ENCODE measurements at regions not wholly inside any gene's neighbourhood (a gene's known extent, or its start where the extent isn't known, plus 50 kb on each side); places are given as distances from the start of the nearest gene placed in this dataset.

DNA sequence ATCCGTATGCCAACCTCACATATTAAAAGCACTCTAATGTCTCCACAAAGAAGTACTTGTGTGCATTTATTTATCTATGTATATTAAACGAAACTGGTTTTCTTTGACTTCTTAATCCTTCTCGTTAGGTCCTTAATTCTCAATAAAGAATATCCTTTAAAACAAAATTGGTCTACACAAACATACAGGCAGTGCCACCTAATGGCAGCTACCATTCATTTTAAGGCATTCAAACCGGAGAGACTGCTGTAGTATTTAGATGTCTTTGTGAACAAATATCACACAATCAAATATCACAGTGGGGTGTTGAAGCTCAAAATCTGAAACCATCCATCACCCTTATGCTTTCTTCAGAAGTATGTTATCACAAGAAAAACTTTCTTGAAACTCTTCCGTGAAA lies 96.6 kb upstream of the IRAK1BP1 start:
- ChIA-PET POLR2A (no interaction called here), CTCF (interaction anchor here (0.5 kb wide), 1 partner anchor 691 kb away, joined by 4 read pairs; no protein-coding TSS in a partner anchor)
- Histone ChIP-seq H3K36me3 (ENCODE audit: control insufficient read depth in 2 of 2, insufficient read depth in 1 of 2, low read length in 2 of 2) (no peaks in the 10 kb centered on the region), H3K27ac (ENCODE audit: extremely low read depth, low read depth, low read length) (no peak overlapping the region), H3K9me3 (ENCODE audit: control insufficient read depth, insufficient read depth, low read depth, low read length) (no peaks in the 10 kb centered on the region), H3K4me3 (ENCODE audit: low read depth, low read length) (no peak overlapping the region), H3K4me1 (ENCODE audit: control insufficient read depth, insufficient read depth, low read length) (no peaks in the 10 kb centered on the region)
- no peak for TF ChIP-seq KLF10 (tag by site-specific recombination; IDR thresholded peaks at IDR 0.05)
- no peak for TF ChIP-seq HOXA7 (CRISPR knock-in tag; IDR thresholded peaks at IDR 0.05; ENCODE audit: borderline replicate concordance)
- TF ChIP-seq, protein P1, sequence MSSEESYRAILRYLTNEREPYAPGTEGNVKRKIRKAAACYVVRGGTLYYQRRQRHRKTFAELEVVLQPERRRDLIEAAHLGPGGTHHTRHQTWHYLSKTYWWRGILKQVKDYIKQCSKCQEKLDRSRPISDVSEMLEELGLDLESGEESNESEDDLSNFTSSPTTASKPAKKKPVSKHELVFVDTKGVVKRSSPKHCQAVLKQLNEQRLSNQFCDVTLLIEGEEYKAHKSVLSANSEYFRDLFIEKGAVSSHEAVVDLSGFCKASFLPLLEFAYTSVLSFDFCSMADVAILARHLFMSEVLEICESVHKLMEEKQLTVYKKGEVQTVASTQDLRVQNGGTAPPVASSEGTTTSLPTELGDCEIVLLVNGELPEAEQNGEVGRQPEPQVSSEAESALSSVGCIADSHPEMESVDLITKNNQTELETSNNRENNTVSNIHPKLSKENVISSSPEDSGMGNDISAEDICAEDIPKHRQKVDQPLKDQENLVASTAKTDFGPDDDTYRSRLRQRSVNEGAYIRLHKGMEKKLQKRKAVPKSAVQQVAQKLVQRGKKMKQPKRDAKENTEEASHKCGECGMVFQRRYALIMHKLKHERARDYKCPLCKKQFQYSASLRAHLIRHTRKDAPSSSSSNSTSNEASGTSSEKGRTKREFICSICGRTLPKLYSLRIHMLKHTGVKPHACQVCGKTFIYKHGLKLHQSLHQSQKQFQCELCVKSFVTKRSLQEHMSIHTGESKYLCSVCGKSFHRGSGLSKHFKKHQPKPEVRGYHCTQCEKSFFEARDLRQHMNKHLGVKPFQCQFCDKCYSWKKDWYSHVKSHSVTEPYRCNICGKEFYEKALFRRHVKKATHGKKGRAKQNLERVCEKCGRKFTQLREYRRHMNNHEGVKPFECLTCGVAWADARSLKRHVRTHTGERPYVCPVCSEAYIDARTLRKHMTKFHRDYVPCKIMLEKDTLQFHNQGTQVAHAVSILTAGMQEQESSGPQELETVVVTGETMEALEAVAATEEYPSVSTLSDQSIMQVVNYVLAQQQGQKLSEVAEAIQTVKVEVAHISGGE (tag by site-specific recombination; conservative IDR thresholded peaks at IDR 0.05; ENCODE audit: low read depth), result no peak
- peak; percentile 13; the same call in 1 of the 2 replicates for TF ChIP-seq ZNF654 (tag by site-specific recombination; IDR thresholded peaks at IDR 0.05; ENCODE audit: low read depth)

DNA sequence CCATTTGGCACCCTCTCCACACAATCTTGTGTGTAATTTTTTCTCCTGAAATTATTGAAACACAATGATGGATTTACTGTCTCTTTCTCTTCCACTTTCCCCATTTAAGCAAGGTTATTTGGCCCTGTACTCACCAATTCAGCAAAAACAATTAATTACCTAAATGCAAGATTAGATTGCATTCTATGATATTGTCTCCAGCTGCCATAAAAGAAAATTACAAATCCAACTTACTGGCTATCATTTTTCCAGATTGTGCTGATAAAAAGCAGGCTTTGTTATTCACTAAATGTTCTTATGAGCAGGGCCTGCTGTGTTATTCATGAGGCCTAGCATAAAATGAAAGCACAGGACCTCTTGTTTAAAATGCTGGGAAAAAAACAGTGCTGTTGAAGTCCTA lies 95.8 kb upstream of the IRAK1BP1 start:
- ChIA-PET POLR2A (no interaction called here), CTCF (interaction anchor here (0.6 kb wide), 1 partner anchor 1098 kb away, joined by 3 read pairs; no protein-coding TSS in a partner anchor)
- Histone ChIP-seq H3K27ac (ENCODE audit: extremely low read depth, low read depth, low read length) (no peak overlapping the region), H3K9me3 (ENCODE audit: control insufficient read depth, insufficient read depth, low read depth, low read length) (no peaks in the 10 kb centered on the region), H3K36me3 (ENCODE audit: control insufficient read depth in 2 of 2, insufficient read depth in 1 of 2, low read length in 2 of 2) (no peaks in the 10 kb centered on the region), H3K4me3 (ENCODE audit: low read depth, low read length) (no peak overlapping the region), H3K4me1 (ENCODE audit: control insufficient read depth, insufficient read depth, low read length) (no peaks in the 10 kb centered on the region)
- peak; percentile 27; the same call in 1 of the 2 replicates for TF ChIP-seq WT1 (tag by site-specific recombination; IDR thresholded peaks at IDR 0.05)
- TF ChIP-seq ZNF571 (tag by site-specific recombination; IDR thresholded peaks at IDR 0.05), result no peak
- no peak; the same call in 1 of the 2 replicates for TF ChIP-seq BCL11B (tag by site-specific recombination; IDR thresholded peaks at IDR 0.05; ENCODE audit: low read depth)
- TF ChIP-seq ZNF16 (tag by site-specific recombination; IDR thresholded peaks at IDR 0.05; ENCODE audit: low read depth), result no peak
- 0 out of 2 replicates have a peak, but pooled peaks have one; percentile 11 for TF ChIP-seq ZNF585B (tag by site-specific recombination; IDR thresholded peaks at IDR 0.05)
- no peak for TF ChIP-seq HOXA7 (CRISPR knock-in tag; IDR thresholded peaks at IDR 0.05; ENCODE audit: borderline replicate concordance)
- no peak for TF ChIP-seq ZNF501 (tag by site-specific recombination; IDR thresholded peaks at IDR 0.05)
- TF ChIP-seq, protein P2, sequence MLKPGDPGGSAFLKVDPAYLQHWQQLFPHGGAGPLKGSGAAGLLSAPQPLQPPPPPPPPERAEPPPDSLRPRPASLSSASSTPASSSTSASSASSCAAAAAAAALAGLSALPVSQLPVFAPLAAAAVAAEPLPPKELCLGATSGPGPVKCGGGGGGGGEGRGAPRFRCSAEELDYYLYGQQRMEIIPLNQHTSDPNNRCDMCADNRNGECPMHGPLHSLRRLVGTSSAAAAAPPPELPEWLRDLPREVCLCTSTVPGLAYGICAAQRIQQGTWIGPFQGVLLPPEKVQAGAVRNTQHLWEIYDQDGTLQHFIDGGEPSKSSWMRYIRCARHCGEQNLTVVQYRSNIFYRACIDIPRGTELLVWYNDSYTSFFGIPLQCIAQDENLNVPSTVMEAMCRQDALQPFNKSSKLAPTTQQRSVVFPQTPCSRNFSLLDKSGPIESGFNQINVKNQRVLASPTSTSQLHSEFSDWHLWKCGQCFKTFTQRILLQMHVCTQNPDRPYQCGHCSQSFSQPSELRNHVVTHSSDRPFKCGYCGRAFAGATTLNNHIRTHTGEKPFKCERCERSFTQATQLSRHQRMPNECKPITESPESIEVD (tag by site-specific recombination; IDR thresholded peaks at IDR 0.05), result peak; percentile 55; the same call in 1 of the 2 replicates
- TF ChIP-seq, protein P3, sequence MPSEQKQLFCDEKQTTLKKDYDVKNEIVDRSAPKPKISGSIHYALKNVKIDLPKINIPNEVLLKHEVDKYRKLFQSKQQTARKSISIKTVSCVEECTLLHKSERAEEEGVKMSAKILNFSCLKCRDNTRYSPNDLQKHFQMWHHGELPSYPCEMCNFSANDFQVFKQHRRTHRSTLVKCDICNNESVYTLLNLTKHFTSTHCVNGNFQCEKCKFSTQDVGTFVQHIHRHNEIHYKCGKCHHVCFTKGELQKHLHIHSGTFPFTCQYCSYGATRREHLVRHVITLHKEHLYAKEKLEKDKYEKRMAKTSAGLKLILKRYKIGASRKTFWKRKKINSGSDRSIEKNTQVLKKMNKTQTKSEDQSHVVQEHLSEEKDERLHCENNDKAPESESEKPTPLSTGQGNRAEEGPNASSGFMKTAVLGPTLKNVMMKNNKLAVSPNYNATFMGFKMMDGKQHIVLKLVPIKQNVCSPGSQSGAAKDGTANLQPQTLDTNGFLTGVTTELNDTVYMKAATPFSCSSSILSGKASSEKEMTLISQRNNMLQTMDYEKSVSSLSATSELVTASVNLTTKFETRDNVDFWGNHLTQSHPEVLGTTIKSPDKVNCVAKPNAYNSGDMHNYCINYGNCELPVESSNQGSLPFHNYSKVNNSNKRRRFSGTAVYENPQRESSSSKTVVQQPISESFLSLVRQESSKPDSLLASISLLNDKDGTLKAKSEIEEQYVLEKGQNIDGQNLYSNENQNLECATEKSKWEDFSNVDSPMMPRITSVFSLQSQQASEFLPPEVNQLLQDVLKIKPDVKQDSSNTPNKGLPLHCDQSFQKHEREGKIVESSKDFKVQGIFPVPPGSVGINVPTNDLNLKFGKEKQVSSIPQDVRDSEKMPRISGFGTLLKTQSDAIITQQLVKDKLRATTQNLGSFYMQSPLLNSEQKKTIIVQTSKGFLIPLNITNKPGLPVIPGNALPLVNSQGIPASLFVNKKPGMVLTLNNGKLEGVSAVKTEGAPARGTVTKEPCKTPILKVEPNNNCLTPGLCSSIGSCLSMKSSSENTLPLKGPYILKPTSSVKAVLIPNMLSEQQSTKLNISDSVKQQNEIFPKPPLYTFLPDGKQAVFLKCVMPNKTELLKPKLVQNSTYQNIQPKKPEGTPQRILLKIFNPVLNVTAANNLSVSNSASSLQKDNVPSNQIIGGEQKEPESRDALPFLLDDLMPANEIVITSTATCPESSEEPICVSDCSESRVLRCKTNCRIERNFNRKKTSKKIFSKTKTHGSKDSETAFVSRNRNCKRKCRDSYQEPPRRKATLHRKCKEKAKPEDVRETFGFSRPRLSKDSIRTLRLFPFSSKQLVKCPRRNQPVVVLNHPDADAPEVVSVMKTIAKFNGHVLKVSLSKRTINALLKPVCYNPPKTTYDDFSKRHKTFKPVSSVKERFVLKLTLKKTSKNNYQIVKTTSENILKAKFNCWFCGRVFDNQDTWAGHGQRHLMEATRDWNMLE (tag by site-specific recombination; conservative IDR thresholded peaks at IDR 0.05; ENCODE audit: low read depth), result no peak

All from HEK293 (cell line).